CD4-positive, alpha-beta memory T cell (primary cell): ENCODE measurements at regions not wholly inside any gene's neighbourhood (a gene's known extent, or its start where the extent isn't known, plus 50 kb on each side); places are given as distances from the start of the nearest gene placed in this dataset.

ENCODE experiments used
- CTCF ChIA-PET: fragments of 350-600 bp; sonication (Branson Sonifier 250); formaldehyde crosslinking; loops from one replicate; lab custom pipeline; 2021; ENCODE audit warnings: inconsistent platforms; ENCODE audit not compliant: partially characterized antibody; lab: Charles Lee
- POLR2A ChIA-PET: fragments of 350-600 bp; sonication (Branson Sonifier 250); formaldehyde crosslinking; loops from one replicate; lab custom pipeline; 2021; ENCODE audit not compliant: partially characterized antibody; lab: Charles Lee
- DNase-seq, 5 donors: peaks; one replicate each; pipeline versions ENCODE4 v3.0.0 to v3.0.0-alpha.2; 2020 to 2022; ENCODE audit warnings: mixed read lengths in 1 of 5
- H3K27ac ChIP-seq: one replicate; pipeline ENCODE4 v1.7.0; 2013; ENCODE audit warnings: low read depth, low read length
- H3K27me3 ChIP-seq: 2 replicates; pipeline ENCODE4 v1.7.0; 2013; ENCODE audit warnings: mild to moderate bottlenecking, low read length, moderate library complexity; ENCODE audit not compliant: insufficient read depth
- H3K36me3 ChIP-seq: 2 replicates; pipeline ENCODE4 v1.7.0; 2013; ENCODE audit warnings: mild to moderate bottlenecking, low read length, moderate library complexity; ENCODE audit not compliant: insufficient read depth
- H3K4me1 ChIP-seq: 2 replicates; pipeline ENCODE4 v1.7.0; 2013; ENCODE audit warnings: mild to moderate bottlenecking, low read length, moderate library complexity; ENCODE audit not compliant: insufficient read depth
- H3K4me3 ChIP-seq, 2 donors: one replicate each; pipeline ENCODE4 v1.7.0; 2013; ENCODE audit warnings: low read length in 2 of 2, mild to moderate bottlenecking in 1 of 2
- H3K9me3 ChIP-seq, 2 donors: one replicate each; pipeline ENCODE4 v1.7.0; 2013; ENCODE audit warnings: low read length in 2 of 2, control low read depth in 1 of 2; ENCODE audit not compliant: control insufficient read depth in 1 of 2
- H3K27ac Mint-ChIP-seq, 7 donors: one replicate each; pipeline ENCODE4 v1.8.0; 2020 to 2021; ENCODE audit warnings: mixed read lengths in 7 of 7, mild to moderate bottlenecking in 6 of 7, inconsistent platforms in 3 of 7, moderate library complexity in 3 of 7
- H3K27me3 Mint-ChIP-seq, 2 donors: one replicate each; pipeline ENCODE4 v1.8.0; 2020 to 2021; ENCODE audit warnings: mixed read lengths in 2 of 2
- H3K36me3 Mint-ChIP-seq, 2 donors: one replicate each; pipeline ENCODE4 v1.8.0; 2020 to 2021; ENCODE audit warnings: mixed read lengths in 2 of 2, inconsistent platforms in 1 of 2, mild to moderate bottlenecking in 1 of 2
- H3K4me1 Mint-ChIP-seq, 4 donors: one replicate each; pipeline ENCODE4 v1.8.0; 2020 to 2021; ENCODE audit warnings: mixed read lengths in 4 of 4, mild to moderate bottlenecking in 1 of 4
- H3K4me3 Mint-ChIP-seq, 8 donors: one replicate each; pipeline ENCODE4 v1.8.0; 2020 to 2021; ENCODE audit warnings: mixed read lengths in 8 of 8, mild to moderate bottlenecking in 7 of 8, moderate library complexity in 6 of 8, inconsistent platforms in 3 of 8
- H3K9me3 Mint-ChIP-seq, 8 donors: one replicate each; pipeline ENCODE4 v1.8.0; 2020 to 2021; ENCODE audit warnings: mixed read lengths in 8 of 8, mild to moderate bottlenecking in 5 of 8, inconsistent platforms in 3 of 8, moderate library complexity in 1 of 8
- intact Hi-C: fragments of 100-400 bp; cut with micrococcal nuclease; formaldehyde crosslinking; loops from one replicate; pipeline ENCODE4 v1.15.1; 2023

DNA sequence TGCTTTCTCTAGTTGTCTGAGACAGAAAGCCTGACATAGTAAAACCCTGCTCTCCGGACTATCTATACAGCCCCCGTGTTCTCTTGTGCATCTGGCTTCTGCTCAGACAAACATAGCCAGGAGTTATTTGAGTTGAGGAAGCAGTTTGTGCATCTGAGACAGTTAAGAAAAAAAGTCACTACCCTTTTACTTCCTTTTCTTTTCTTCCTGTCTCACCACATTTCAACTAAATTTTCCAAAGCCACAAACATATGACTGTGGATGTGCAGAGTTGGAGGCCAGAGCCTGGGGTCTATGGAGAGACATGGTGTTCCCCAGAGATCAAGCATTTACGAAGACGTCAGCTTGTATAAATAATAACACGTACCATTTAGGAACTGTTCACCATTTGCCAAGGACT lies 158.5 kb upstream of the FGGY start:
- H3K36me3 Mint-ChIP-seq, result no peaks in the 10 kb centered on the region

DNA sequence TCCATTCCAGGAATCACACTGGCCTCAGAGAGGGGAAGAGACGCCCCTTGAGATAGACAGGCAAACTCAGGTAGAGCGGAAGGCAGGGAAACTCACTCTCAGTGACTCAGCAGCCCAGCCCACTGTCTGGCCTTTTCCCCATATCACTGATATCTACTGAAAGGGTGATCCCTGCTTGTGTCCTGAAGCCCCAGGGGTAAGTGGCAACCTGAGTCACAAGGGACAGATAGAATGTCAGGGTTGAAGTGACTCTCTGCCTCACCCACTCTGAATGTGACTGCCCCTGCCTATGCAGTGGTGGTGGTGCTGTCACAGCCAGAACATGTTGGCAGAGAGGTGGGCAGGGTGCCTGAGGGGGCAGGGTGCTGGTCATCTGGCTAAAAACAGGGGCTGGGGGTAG lies 157.5 kb upstream of the FGGY start:
- no peaks in the 10 kb centered on the region for H3K4me1 ChIP-seq
- DNase-seq, result no peak
- Mint-ChIP-seq H3K9me3 (peaks cover 0 to 6% (median 0%) of the 10 kb centered on the region in 8 donors), H3K27me3 (no peaks in the 10 kb centered on the region), H3K27ac (no peak overlapping the region), H3K36me3 (no peaks in the 10 kb centered on the region), H3K4me3 (no peak overlapping the region), H3K4me1 (peaks cover 0 to 9% (median 5%) of the 10 kb centered on the region in 4 donors)
- intact Hi-C loops, result no loop called here
- ChIA-PET CTCF (no interaction called here), POLR2A (no interaction called here)
- H3K36me3 ChIP-seq, result no peaks in the 10 kb centered on the region
- H3K27me3 ChIP-seq, result no peaks in the 10 kb centered on the region
- no peak overlapping the region for H3K27ac ChIP-seq
- H3K4me3 ChIP-seq, result no peak overlapping the region
- H3K9me3 ChIP-seq, result no peaks in the 10 kb centered on the region

More for the DNA sequence above, 158.5 kb upstream of the FGGY start:
- Histone ChIP-seq H3K4me3 (no peak overlapping the region), H3K4me1 (no peaks in the 10 kb centered on the region), H3K36me3 (no peaks in the 10 kb centered on the region), H3K27me3 (no peaks in the 10 kb centered on the region), H3K27ac (no peak overlapping the region), H3K9me3 (no peaks in the 10 kb centered on the region)
- ChIA-PET POLR2A (no interaction called here), CTCF (no interaction called here)
- H3K4me1 Mint-ChIP-seq, result peaks cover 0 to 9% (median 5%) of the 10 kb centered on the region in 4 donors
- DNase-seq, result no peak
- peaks cover 0 to 6% (median 0%) of the 10 kb centered on the region in 8 donors for H3K9me3 Mint-ChIP-seq
- H3K27ac Mint-ChIP-seq, result no peak overlapping the region
- peaks cover 0 to under 1% of the 10 kb centered on the region in 2 donors for H3K27me3 Mint-ChIP-seq
- intact Hi-C loops, result no loop called here
- no peak overlapping the region for H3K4me3 Mint-ChIP-seq

DNA sequence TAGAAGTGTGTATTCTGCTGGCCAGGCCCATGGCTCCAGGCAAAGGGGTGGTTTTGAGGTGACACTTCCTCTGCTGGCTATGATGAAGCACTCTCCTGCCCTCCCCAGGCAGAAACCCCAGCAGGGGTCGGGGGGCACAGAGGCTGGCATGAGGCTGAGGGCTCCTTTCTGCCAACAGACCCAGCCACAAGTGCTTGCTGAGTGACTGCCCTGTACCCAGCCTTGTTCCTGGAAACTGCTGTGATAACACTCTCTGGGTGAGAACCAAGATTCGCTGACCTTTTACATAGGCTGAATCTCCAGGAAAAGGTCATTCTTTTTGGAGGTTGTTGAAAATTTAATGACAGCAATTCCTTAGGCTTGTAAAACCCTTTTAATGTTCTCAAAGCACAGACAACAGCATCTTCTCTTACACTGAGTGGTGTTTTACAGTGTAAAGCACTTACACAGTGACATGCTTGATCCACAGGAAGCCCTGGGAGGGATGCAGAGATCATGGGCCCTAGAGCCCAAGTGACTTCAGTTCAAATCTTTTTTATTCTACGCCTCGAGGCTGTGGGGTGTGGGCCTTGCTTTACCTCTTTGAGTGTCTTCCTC lies 155.5 kb upstream of the FGGY start:
- Mint-ChIP-seq H3K4me1 (peaks cover 2 to 12% (median 8%) of the 10 kb centered on the region in 4 donors), H3K9me3 (no peaks in the 10 kb centered on the region), H3K27ac (no peak overlapping the region), H3K4me3 (no peak overlapping the region), H3K27me3 (no peaks in the 10 kb centered on the region), H3K36me3 (no peaks in the 10 kb centered on the region)
- Histone ChIP-seq H3K9me3 (no peaks in the 10 kb centered on the region), H3K4me1 (peaks cover 4% of the 10 kb centered on the region), H3K36me3 (no peaks in the 10 kb centered on the region), H3K27ac (no peak overlapping the region), H3K4me3 (no peak overlapping the region), H3K27me3 (no peaks in the 10 kb centered on the region)
- no peak for DNase-seq
- intact Hi-C loops, result no loop called here
- ChIA-PET POLR2A (no interaction called here), CTCF (no interaction called here)

DNA sequence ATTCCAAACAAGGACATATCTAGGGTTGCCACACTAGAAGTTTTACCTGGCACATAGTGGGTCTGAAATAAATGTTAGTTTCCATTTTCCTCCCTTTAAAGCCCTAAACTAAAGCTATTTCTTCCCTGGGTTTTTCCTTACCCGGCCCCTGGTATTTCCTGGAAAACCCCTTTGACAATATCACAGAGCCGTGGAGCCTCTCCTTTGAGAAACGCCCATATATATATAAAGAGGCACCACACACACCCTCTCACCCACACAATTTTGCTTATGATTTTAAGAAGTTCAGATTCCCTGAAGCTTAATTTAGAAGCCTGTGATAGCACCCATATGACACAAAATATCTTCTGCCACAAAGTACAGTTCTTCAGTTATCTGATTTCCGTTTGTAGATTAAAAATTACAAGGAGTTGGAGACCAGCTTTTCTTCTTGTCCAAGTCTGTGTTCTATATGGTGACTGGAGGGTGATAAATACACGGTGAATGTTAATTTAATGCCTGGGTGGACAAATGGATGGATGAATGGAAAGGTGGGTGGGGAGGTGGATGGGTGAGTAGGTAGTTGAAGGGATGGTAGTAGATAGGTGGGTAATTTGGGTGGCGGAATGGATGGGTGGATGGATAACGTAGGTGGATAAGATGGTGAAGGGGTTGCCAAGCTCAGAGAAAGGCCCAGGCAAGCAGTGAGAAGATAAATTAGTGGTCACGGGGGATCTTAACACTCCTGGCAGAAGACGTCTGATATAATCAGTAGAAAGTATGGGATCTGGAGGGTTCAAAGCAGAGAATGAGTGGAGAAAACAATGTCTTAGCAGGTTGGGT lies 154.4 kb upstream of the FGGY start:
- no peaks in the 10 kb centered on the region for H3K27me3 Mint-ChIP-seq
- POLR2A ChIA-PET, result interaction anchor here (1.0 kb wide), 1 partner anchor 70 kb away, joined by 3 read pairs; no protein-coding TSS in a partner anchor
- Histone ChIP-seq H3K4me1 (peaks cover 9% of the 10 kb centered on the region), H3K4me3 (no peak overlapping the region), H3K27me3 (no peaks in the 10 kb centered on the region), H3K27ac (no peak overlapping the region), H3K36me3 (no peaks in the 10 kb centered on the region), H3K9me3 (no peaks in the 10 kb centered on the region)
- no peaks in the 10 kb centered on the region for H3K9me3 Mint-ChIP-seq
- CTCF ChIA-PET, result no interaction called here
- peak overlapping the region in 1 of 7 donors; percentile 13 for H3K27ac Mint-ChIP-seq
- H3K4me1 Mint-ChIP-seq, result peaks cover 5 to 16% (median 11%) of the 10 kb centered on the region in 4 donors
- no peak overlapping the region for H3K4me3 Mint-ChIP-seq
- intact Hi-C loops, result no loop called here
- no peaks in the 10 kb centered on the region for H3K36me3 Mint-ChIP-seq
- no peak for DNase-seq

DNA sequence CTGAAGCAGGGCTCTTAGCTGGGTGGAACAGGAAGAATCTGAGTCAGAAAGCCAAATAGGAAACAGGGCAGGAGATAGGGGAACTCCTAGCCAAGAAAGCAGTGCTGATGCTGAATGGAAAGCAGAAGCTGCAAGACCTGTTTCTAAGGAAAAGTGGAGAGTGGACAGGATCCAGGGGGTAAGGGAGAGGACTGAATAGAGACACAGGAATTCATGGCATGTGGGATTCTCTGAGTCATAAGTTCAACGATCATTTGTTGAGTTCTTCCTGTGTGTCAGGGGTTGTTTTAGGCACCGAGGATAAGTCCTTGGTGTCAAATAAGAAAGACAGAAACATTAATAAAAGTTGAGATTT lies 153.8 kb upstream of the FGGY start:
- Histone ChIP-seq H3K9me3 (no peaks in the 10 kb centered on the region), H3K4me1 (peaks cover 9% of the 10 kb centered on the region), H3K27me3 (no peaks in the 10 kb centered on the region), H3K4me3 (no peak overlapping the region), H3K36me3 (no peaks in the 10 kb centered on the region), H3K27ac (no peak overlapping the region)
- ChIA-PET POLR2A (interaction anchor here (1.0 kb wide), 1 partner anchor 70 kb away, joined by 3 read pairs; no protein-coding TSS in a partner anchor), CTCF (no interaction called here)
- Mint-ChIP-seq H3K9me3 (no peaks in the 10 kb centered on the region), H3K27me3 (no peaks in the 10 kb centered on the region), H3K4me3 (no peak overlapping the region), H3K27ac (no peak overlapping the region), H3K4me1 (peaks cover 5 to 16% (median 11%) of the 10 kb centered on the region in 4 donors), H3K36me3 (no peaks in the 10 kb centered on the region)
- intact Hi-C loops, result no loop called here
- DNase-seq, result no peak

DNA sequence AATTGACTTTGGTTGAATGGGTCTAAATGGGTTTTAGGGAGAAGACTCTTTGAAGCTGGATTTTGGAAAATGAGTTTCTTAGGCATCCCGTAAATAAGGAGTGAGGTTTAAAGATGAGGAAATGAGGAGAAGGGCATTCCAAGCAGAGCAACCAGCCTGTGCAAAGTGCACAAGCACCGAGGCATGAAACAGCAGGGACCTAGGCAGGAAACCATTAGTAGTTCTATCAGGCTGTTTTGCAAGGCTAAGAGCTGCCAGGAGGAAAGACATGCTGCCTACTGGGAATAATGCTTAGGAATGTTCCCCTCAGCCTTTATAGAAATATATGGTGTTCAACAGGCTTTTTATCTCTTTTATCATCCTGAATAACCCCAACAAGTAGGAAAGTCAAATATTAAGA lies 153.1 kb upstream of the FGGY start:
- ChIA-PET CTCF (no interaction called here), POLR2A (no interaction called here)
- intact Hi-C loops, result no loop called here
- Mint-ChIP-seq H3K27ac (no peak overlapping the region), H3K27me3 (no peaks in the 10 kb centered on the region), H3K36me3 (no peaks in the 10 kb centered on the region), H3K4me1 (peaks cover 5 to 16% (median 11%) of the 10 kb centered on the region in 4 donors), H3K4me3 (no peak overlapping the region), H3K9me3 (no peaks in the 10 kb centered on the region)
- Histone ChIP-seq H3K4me1 (peaks cover 9% of the 10 kb centered on the region), H3K9me3 (no peaks in the 10 kb centered on the region), H3K36me3 (no peaks in the 10 kb centered on the region), H3K4me3 (no peak overlapping the region), H3K27ac (no peak overlapping the region), H3K27me3 (no peaks in the 10 kb centered on the region)
- DNase-seq, result no peak

DNA sequence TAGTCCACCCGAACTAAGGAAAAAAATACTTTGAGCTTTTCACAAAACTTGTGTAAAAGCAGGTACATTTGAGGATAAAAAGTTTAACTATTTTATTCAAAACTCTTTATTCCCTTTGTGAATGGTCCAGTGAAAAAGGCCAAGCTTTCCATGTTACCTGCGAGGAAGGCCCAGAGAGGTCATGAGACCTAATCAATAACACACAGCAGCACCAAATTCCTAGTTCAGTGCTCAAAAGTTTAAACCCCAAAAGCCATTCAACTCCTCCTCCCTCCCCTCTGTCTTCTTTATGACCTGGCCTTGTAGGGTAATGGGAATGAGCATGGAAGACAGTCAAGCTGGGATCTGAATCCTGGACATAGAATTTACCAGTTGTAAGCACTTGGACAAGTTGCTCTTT lies 151.9 kb upstream of the FGGY start:
- Mint-ChIP-seq H3K9me3 (no peaks in the 10 kb centered on the region), H3K27ac (no peak overlapping the region), H3K4me1 (peaks cover 5 to 16% (median 11%) of the 10 kb centered on the region in 4 donors), H3K27me3 (no peaks in the 10 kb centered on the region), H3K36me3 (no peaks in the 10 kb centered on the region), H3K4me3 (no peak overlapping the region)
- intact Hi-C loops, result no loop called here
- H3K27ac ChIP-seq, result no peak overlapping the region
- no peaks in the 10 kb centered on the region for H3K36me3 ChIP-seq
- no peaks in the 10 kb centered on the region for H3K9me3 ChIP-seq
- no peak overlapping the region for H3K4me3 ChIP-seq
- DNase-seq, result no peak
- no peaks in the 10 kb centered on the region for H3K27me3 ChIP-seq
- CTCF ChIA-PET, result interaction anchor here (0.9 kb wide), 1 partner anchor 554 kb away, joined by 3 read pairs; no protein-coding TSS in a partner anchor
- POLR2A ChIA-PET, result no interaction called here
- peaks cover 9% of the 10 kb centered on the region for H3K4me1 ChIP-seq
